ENCODE measurements at regions not wholly inside any gene's neighbourhood (a gene's known extent, or its start where the extent isn't known, plus 50 kb on each side); places are given as distances from the start of the nearest gene placed in this dataset.
A peak's percentile ranks its signal among the peaks of the same experiment; 100 is the strongest.

DNA sequence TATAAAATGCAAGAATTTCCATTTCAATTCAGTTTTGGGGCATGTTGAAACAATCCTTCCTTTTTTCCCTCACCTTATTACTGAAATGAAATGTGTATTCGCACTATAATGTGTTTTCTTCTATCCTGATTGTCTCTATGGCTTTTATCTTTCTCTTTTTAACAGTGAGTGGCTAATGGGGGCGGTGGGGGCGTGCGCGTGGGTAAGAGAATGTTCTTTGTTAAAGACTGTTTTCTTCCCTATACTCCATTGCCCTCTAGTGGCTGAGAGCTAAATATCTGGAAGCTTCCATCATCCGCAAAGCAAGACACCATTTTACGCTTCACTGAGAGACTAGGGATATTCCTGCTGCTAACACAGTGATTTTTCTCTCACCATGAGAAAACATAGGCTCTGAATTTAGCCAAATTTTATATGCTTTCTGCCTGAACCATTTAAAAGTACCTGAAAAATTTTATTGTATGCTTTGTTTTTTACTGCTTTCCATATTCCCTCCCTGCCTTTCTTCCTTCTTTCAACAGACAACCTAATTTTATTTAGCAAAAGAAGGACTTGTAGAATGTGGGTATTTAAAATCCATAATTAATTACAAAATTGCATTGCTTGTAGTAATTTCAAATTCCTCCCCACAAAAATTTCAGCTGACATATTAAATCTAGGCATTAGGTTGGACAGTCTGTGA, 194.0 kb downstream of the GASK1B start:
- TF ChIP-seq POLR2AphosphoS5 (IDR thresholded peaks at IDR 0.05; ENCODE audit: low read depth): no peak
- TF ChIP-seq, protein P1, sequence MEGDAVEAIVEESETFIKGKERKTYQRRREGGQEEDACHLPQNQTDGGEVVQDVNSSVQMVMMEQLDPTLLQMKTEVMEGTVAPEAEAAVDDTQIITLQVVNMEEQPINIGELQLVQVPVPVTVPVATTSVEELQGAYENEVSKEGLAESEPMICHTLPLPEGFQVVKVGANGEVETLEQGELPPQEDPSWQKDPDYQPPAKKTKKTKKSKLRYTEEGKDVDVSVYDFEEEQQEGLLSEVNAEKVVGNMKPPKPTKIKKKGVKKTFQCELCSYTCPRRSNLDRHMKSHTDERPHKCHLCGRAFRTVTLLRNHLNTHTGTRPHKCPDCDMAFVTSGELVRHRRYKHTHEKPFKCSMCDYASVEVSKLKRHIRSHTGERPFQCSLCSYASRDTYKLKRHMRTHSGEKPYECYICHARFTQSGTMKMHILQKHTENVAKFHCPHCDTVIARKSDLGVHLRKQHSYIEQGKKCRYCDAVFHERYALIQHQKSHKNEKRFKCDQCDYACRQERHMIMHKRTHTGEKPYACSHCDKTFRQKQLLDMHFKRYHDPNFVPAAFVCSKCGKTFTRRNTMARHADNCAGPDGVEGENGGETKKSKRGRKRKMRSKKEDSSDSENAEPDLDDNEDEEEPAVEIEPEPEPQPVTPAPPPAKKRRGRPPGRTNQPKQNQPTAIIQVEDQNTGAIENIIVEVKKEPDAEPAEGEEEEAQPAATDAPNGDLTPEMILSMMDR (conservative IDR thresholded peaks at IDR 0.05; ENCODE audit: low read depth in 2 of 2): peak; percentile 83 to 87
- no peak for TF ChIP-seq EZH2 (IDR thresholded peaks at IDR 0.05; ENCODE audit: low read depth, unreplicated experiment)
- TF ChIP-seq, protein P2, sequence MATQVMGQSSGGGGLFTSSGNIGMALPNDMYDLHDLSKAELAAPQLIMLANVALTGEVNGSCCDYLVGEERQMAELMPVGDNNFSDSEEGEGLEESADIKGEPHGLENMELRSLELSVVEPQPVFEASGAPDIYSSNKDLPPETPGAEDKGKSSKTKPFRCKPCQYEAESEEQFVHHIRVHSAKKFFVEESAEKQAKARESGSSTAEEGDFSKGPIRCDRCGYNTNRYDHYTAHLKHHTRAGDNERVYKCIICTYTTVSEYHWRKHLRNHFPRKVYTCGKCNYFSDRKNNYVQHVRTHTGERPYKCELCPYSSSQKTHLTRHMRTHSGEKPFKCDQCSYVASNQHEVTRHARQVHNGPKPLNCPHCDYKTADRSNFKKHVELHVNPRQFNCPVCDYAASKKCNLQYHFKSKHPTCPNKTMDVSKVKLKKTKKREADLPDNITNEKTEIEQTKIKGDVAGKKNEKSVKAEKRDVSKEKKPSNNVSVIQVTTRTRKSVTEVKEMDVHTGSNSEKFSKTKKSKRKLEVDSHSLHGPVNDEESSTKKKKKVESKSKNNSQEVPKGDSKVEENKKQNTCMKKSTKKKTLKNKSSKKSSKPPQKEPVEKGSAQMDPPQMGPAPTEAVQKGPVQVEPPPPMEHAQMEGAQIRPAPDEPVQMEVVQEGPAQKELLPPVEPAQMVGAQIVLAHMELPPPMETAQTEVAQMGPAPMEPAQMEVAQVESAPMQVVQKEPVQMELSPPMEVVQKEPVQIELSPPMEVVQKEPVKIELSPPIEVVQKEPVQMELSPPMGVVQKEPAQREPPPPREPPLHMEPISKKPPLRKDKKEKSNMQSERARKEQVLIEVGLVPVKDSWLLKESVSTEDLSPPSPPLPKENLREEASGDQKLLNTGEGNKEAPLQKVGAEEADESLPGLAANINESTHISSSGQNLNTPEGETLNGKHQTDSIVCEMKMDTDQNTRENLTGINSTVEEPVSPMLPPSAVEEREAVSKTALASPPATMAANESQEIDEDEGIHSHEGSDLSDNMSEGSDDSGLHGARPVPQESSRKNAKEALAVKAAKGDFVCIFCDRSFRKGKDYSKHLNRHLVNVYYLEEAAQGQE (IDR thresholded peaks at IDR 0.05; ENCODE audit: unreplicated experiment): no peak
- TF ChIP-seq JUNB (IDR thresholded peaks at IDR 0.05; ENCODE audit: unreplicated experiment): no peak
- TF ChIP-seq EZH2phosphoT487 (IDR thresholded peaks at IDR 0.05; ENCODE audit: unreplicated experiment): no peak
- TF ChIP-seq CREB1 (CRISPR knock-in tag; IDR thresholded peaks at IDR 0.05; ENCODE audit: low read depth): no peak
- no peak for TF ChIP-seq NANOG (IDR thresholded peaks at IDR 0.05; ENCODE audit: borderline replicate concordance)
- no peak for TF ChIP-seq STAT1 (IDR thresholded peaks at IDR 0.05; ENCODE audit: unreplicated experiment)
